DMS153 treated with DMSO at 0.1 percent for 48 hours (cell line): ENCODE measurements at regions not wholly inside any gene's neighbourhood (a gene's known extent, or its start where the extent isn't known, plus 50 kb on each side); places are given as distances from the start of the nearest gene placed in this dataset.

ENCODE experiments used
- DNase-seq: peaks from one replicate; lab custom pipeline; 2025; ENCODE audit not compliant: unreplicated experiment; lab: John Stamatoyannopoulos, UW

DNA sequence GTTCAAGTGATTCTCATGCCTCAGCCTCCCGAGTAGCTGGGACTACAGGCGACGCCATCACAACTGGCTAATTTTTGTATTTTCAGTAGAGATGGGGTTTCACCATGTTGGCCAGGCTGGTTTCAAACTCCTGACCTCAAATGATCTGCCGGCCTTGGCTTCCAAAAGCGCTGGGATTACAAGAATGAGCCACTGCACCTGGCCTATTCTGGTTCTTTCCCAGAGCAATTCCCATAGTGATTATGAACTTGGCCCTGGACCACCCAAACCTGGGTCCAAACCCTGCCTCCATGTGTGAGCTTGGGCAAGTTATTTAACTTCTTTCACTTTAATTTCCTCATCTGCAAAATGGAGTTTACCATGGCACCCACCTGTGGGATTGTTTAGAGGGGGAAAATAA is 61.5 kb upstream of the HEPHL1 start:
- no peak for DNase-seq

DNA sequence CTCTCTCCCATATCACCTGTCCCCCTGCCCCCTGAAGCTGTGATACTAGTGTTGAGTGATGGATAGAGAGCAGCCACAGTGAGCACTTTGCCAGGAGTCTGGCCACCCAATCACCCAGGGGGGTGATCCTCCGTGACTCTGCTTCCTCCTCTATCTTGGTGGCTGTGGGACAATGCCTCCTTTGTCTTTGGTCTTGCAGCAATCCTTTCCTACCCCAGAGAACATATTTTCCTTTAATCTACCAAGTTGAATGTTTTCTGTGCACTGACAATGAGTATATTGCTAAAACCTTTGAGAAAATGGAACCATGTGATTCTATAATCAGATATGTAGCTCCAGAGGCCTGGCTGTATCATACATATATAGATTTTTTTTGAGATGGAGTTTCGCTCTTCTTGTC is 58.1 kb upstream of the HEPHL1 start:
- DNase-seq, result no peak

DNA sequence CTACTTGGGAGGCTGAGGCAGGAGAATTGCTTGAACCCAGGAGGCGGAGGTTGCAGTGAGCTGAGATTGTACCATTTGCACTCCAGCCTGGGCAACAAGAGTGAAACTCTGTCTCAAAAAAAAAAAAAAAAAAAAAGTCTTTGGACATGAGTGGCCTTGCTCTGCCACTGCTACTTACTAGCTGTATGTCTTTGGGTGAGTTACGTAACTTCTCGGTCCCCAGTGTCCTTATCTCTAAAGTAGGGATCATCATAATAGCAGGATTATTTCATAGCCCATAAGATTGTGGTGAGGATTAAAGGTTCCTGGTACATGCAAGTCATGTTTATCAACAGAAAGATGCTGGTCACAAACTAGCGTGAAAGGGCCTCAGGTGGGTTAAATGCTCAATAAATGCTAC is 53.9 kb upstream of the HEPHL1 start:
- no peak for DNase-seq

GRCh38 chr11:93967944-93968343 is 53.2 kb upstream of the HEPHL1 start:
- no peak for DNase-seq

GRCh38 chr11:93969925-93970922 is 50.9 kb upstream of the HEPHL1 start:
- DNase-seq, result no peak
